Nephron (organoid): ENCODE measurements at regions not wholly inside any gene's neighbourhood (a gene's known extent, or its start where the extent isn't known, plus 50 kb on each side); places are given as distances from the start of the nearest gene placed in this dataset.

ENCODE experiments used
- H3K27ac Mint-ChIP-seq, 3 experiments: 2 replicates each; pipeline ENCODE4 v1.8.0; 2020; ENCODE audit warnings: mixed read lengths in 3 of 3, mild to moderate bottlenecking in 2 of 3, moderate library complexity in 1 of 3
- H3K27me3 Mint-ChIP-seq: 2 replicates; pipeline ENCODE4 v1.8.0; 2021; ENCODE audit warnings: low read depth, mild to moderate bottlenecking, moderate library complexity, mixed read lengths
- H3K36me3 Mint-ChIP-seq: 2 replicates; pipeline ENCODE4 v1.8.0; 2020; ENCODE audit warnings: low read depth, mixed read lengths
- H3K4me1 Mint-ChIP-seq: 2 replicates; pipeline ENCODE4 v1.8.0; 2020; ENCODE audit warnings: mixed read lengths
- H3K4me3 Mint-ChIP-seq, 3 experiments: 2 replicates each; pipeline ENCODE4 v1.8.0; 2020; ENCODE audit warnings: mild to moderate bottlenecking in 3 of 3, mixed read lengths in 3 of 3, moderate library complexity in 2 of 3
- H3K9me3 Mint-ChIP-seq: 2 replicates; pipeline ENCODE4 v1.8.0; 2020; ENCODE audit warnings: mixed read lengths
- CTCF ChIP-seq, 3 experiments: fragments of 200-600 bp; sonication (generic); IDR thresholded peaks; one replicate each; pipeline ENCODE4 v1.5.0; 2021; ENCODE audit warnings: antibody characterized with exemption in 3 of 3; ENCODE audit not compliant: unreplicated experiment in 3 of 3

GRCh38 chr15:72890043-72890442 lies 106.5 kb upstream of the ADPGK start:
- Mint-ChIP-seq H3K4me3 (no peak overlapping the region), H3K36me3 (no peaks in the 10 kb centered on the region), H3K27me3 (peaks cover 3% of the 10 kb centered on the region), H3K9me3 (peaks cover 14% of the 10 kb centered on the region), H3K27ac (no peak overlapping the region), H3K4me1 (peaks cover 24% of the 10 kb centered on the region)
- no peak for TF ChIP-seq CTCF (IDR thresholded peaks at IDR 0.05; ENCODE audit: unreplicated experiment in 3 of 3)

GRCh38 chr15:72889545-72889944 lies 106.0 kb upstream of the ADPGK start:
- H3K27me3 Mint-ChIP-seq, result peaks cover 3% of the 10 kb centered on the region
- no peak overlapping the region for H3K27ac Mint-ChIP-seq
- TF ChIP-seq CTCF (IDR thresholded peaks at IDR 0.05; ENCODE audit: unreplicated experiment in 3 of 3), result no peak
- H3K36me3 Mint-ChIP-seq, result no peaks in the 10 kb centered on the region
- peaks cover 24% of the 10 kb centered on the region for H3K4me1 Mint-ChIP-seq
- peaks cover 14% of the 10 kb centered on the region for H3K9me3 Mint-ChIP-seq
- H3K4me3 Mint-ChIP-seq, result no peak overlapping the region

GRCh38 chr15:72888811-72889210 lies 105.3 kb upstream of the ADPGK start:
- Mint-ChIP-seq H3K27ac (no peak overlapping the region), H3K36me3 (no peaks in the 10 kb centered on the region), H3K9me3 (peaks cover 16% of the 10 kb centered on the region), H3K4me3 (no peak overlapping the region), H3K27me3 (peaks cover 3% of the 10 kb centered on the region), H3K4me1 (peaks cover 24% of the 10 kb centered on the region)
- TF ChIP-seq CTCF (IDR thresholded peaks at IDR 0.05; ENCODE audit: unreplicated experiment in 3 of 3), result no peak

- Mint-ChIP-seq H3K4me3 (no peak overlapping the region), H3K36me3 (no peaks in the 10 kb centered on the region), H3K27ac (no peak overlapping the region), H3K9me3 (peaks cover 22% of the 10 kb centered on the region), H3K4me1 (peaks cover 24% of the 10 kb centered on the region), H3K27me3 (peaks cover 3% of the 10 kb centered on the region)
- no peak for TF ChIP-seq CTCF (IDR thresholded peaks at IDR 0.05; ENCODE audit: unreplicated experiment in 3 of 3)
Observed at GRCh38 chr15:72888211-72888610, 104.7 kb upstream of the ADPGK start.

- peaks cover 28% of the 10 kb centered on the region for H3K9me3 Mint-ChIP-seq
- H3K27ac Mint-ChIP-seq, result no peak overlapping the region
- no peak overlapping the region for H3K4me3 Mint-ChIP-seq
- peaks cover 5% of the 10 kb centered on the region for H3K36me3 Mint-ChIP-seq
- no peaks in the 10 kb centered on the region for H3K27me3 Mint-ChIP-seq
- H3K4me1 Mint-ChIP-seq, result peaks cover 24% of the 10 kb centered on the region
- TF ChIP-seq CTCF (IDR thresholded peaks at IDR 0.05; ENCODE audit: unreplicated experiment in 3 of 3), result no peak
Observed at GRCh38 chr15:72887376-72887775, 103.8 kb upstream of the ADPGK start.

DNA sequence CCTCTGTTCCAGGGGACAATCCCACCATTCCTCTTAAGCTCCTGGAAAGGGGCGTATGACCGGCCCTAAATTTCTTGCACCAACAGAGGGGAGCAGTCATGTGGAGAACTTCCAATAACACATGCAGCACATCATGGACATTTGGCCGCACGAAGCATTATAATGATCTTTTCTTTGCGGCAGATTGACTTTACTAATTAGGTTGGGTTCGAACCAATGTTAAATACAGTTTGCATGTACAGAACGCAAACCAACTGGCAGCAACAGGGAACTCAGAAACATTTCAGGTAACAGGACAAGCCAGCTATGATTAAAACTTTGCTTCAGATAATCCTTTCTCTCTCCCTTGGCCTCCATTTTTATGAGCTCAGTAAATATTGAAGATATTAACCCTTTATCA lies 100.8 kb upstream of the ADPGK start:
- Mint-ChIP-seq H3K9me3 (peaks cover 44% of the 10 kb centered on the region), H3K36me3 (peaks cover 5% of the 10 kb centered on the region), H3K27me3 (no peaks in the 10 kb centered on the region), H3K27ac (no peak overlapping the region), H3K4me1 (peaks cover 18% of the 10 kb centered on the region), H3K4me3 (no peak overlapping the region)
- no peak for TF ChIP-seq CTCF (IDR thresholded peaks at IDR 0.05; ENCODE audit: unreplicated experiment in 3 of 3)
